HepG2 (cell line): ENCODE measurements at regions not wholly inside any gene's neighbourhood (a gene's known extent, or its start where the extent isn't known, plus 50 kb on each side); places are given as distances from the start of the nearest gene placed in this dataset.

Source experiments
- ATAC-seq: fragments of 200-7000 bp; cut with Tn5 transposase; 3 replicates; pipeline ENCODE4 v1.9.1; 2020; ENCODE audit warnings: mild to moderate bottlenecking, moderate library complexity
- BruUV-seq: library from RNA; stranded (reverse); fragments of 400-500 nt; replicated peaks from 2 replicates; lab custom pipeline; 2021; lab: Mats Ljungman, UMichigan
- CTCF ChIA-PET: fragments of 300-600 bp; formaldehyde crosslinking; extraction: SDS; loops from one replicate; lab custom pipeline; 2021; ENCODE audit warnings: low total read pairs, inconsistent platforms, low intra/inter-chr PET ratio; lab: Yijun Ruan, JAX
- POLR2A ChIA-PET: fragments of 350-600 bp; sonication (Branson Sonifier 250); formaldehyde crosslinking; loops from one replicate; lab custom pipeline; 2020; ENCODE audit warnings: antibody characterized with exemption, inconsistent platforms; lab: Yijun Ruan, JAX
- DNase-seq: peaks from one replicate; pipeline ENCODE4 v3.0.0-alpha.2; 2015; ENCODE audit warnings: low spot score
- FAIRE-seq: peaks from 3 replicates; lab custom pipeline; 2011; peaks lifted over from hg19 to GRCh38; lab: Jason Lieb, UNC
- H2AFZ ChIP-seq: one replicate; pipeline ENCODE4 v1.6.1; 2011; ENCODE audit warnings: low read length, inconsistent platforms
- H3K27ac ChIP-seq: fragments of 300-600 bp; 3 replicates; pipeline ENCODE4 v1.8.0; 2011; ENCODE audit warnings: mixed run types, mild to moderate bottlenecking, mixed read lengths, low read length, inconsistent platforms; ENCODE audit not compliant: insufficient read depth; ENCODE audit errors: extremely low read length
- H3K27me3 ChIP-seq, 2 experiments: fragments of 200-600 bp in 1 of 2; 2 replicates in 1 of 2; 3 replicates in 1 of 2; pipeline versions ENCODE4 v1.6.0 to v1.8.0; 2011; ENCODE audit warnings: low read length in 2 of 2, mild to moderate bottlenecking in 2 of 2, moderate library complexity in 2 of 2, inconsistent platforms in 1 of 2; ENCODE audit not compliant: insufficient read depth in 2 of 2, control insufficient read depth in 1 of 2
- H3K36me3 ChIP-seq, 2 experiments: fragments of 200-600 bp in 1 of 2; replicated peaks in 1 of 2; 2 replicates in 1 of 2; 3 replicates in 1 of 2; pipeline versions ENCODE4 v1.5.1 to v1.8.0; 2011; ENCODE audit warnings: low read length in 2 of 2, inconsistent platforms in 1 of 2; ENCODE audit not compliant: insufficient read depth in 2 of 2, control insufficient read depth in 1 of 2
- H3K4me1 ChIP-seq: 2 replicates; pipeline ENCODE4 v1.5.1; 2012; ENCODE audit warnings: low read length, inconsistent platforms; ENCODE audit not compliant: insufficient read depth
- H3K4me2 ChIP-seq: 2 replicates; pipeline ENCODE4 v1.6.0; 2011; ENCODE audit warnings: low read depth, low read length, inconsistent platforms
- H3K4me3 ChIP-seq, 3 experiments: fragments of 200-600 bp in 1 of 3; sonication (generic), shearing (Covaris generic) in 1 of 3; replicated peaks in 1 of 3; 2 replicates each; pipeline ENCODE4 v1.5.1; 2011 to 2016; ENCODE audit warnings: low read length in 3 of 3, inconsistent platforms in 2 of 3, low read depth in 2 of 3, mild to moderate bottlenecking in 2 of 3, control low read depth in 1 of 3, mixed read lengths in 1 of 3; ENCODE audit not compliant: insufficient read depth in 1 of 3
- H3K79me2 ChIP-seq: one replicate; pipeline ENCODE4 v1.6.1; 2011; ENCODE audit warnings: low read length, inconsistent platforms; ENCODE audit not compliant: insufficient read depth
- H3K9ac ChIP-seq: 2 replicates; pipeline ENCODE4 v1.6.0; 2011; ENCODE audit warnings: mild to moderate bottlenecking, low read depth, low read length, inconsistent platforms; ENCODE audit not compliant: insufficient read depth
- H3K9me3 ChIP-seq: 2 replicates; pipeline ENCODE4 v1.5.1; 2012; ENCODE audit warnings: mild to moderate bottlenecking, low read length
- H4K20me1 ChIP-seq: 2 replicates; pipeline ENCODE4 v1.6.0; 2011; ENCODE audit warnings: inconsistent platforms, mild to moderate bottlenecking, low read length, moderate library complexity; ENCODE audit not compliant: insufficient read depth
- CHD4 ChIP-seq: fragments of 200-600 bp; sonication (generic); IDR thresholded peaks from 2 replicates; pipeline ENCODE4 v1.7.0; 2017; ENCODE audit warnings: mild to moderate bottlenecking, low read length, borderline replicate concordance
- MAFK ChIP-seq, 2 experiments: IDR thresholded peaks in 1 of 2; conservative IDR thresholded peaks in 1 of 2; 2 replicates each; pipeline ENCODE4 v1.6.1; 2011; ENCODE audit warnings: improper control_type of control experiment in 2 of 2, low read length in 2 of 2
- RFX5 ChIP-seq: IDR thresholded peaks from 2 replicates; pipeline ENCODE4 v1.6.1; 2011; ENCODE audit warnings: low read depth, low read length, improper control_type of control experiment
- U2AF1 ChIP-seq: fragments of 200-400 bp; formaldehyde crosslinking; optimal IDR thresholded peaks from 2 replicates; pipeline ENCODE3; 2017; ENCODE audit warnings: mild to moderate bottlenecking, low read depth, low read length
- ZNF44 ChIP-seq: sonication (generic); formaldehyde crosslinking; IDR thresholded peaks from 2 replicates; pipeline ENCODE4 v1.5.1; 2020; ENCODE audit warnings: mild to moderate bottlenecking, missing genetic modification reagents
- WGBS: methylation state at CpG from one replicate; pipeline ENCODE4 v1.1.6; 2017; ENCODE audit warnings: low lambda C conversion rate; 5-methylcytosine and 5-hydroxymethylcytosine counted together
- in situ Hi-C: cut with HindIII; loops from 2 replicates; pipeline ENCODE4 v1.10.0; 2017; ENCODE audit warnings: low pct_unique_long_range_greater_than_20kb; ENCODE audit not compliant: extremely low pct_ligation_motif_present
- intact Hi-C: fragments of 100-400 bp; cut with micrococcal nuclease; formaldehyde crosslinking; loops from one replicate; pipeline ENCODE4 v1.10.0; 2022; ENCODE audit not compliant: unreplicated experiment

GRCh38 chr11:92128026-92128425 lies 96.6 kb upstream of the FAT3 start:
- Histone ChIP-seq H3K27me3 (no peaks in the 10 kb centered on the region), H3K9ac (no peak overlapping the region), H3K9me3 (no peaks in the 10 kb centered on the region), H3K4me2 (no peak overlapping the region), H3K4me1 (peaks cover 6% of the 10 kb centered on the region; the same call in 1 of the 2 replicates), H2AFZ (no peak overlapping the region), H3K36me3 (no peaks in the 10 kb centered on the region), H3K27ac (no peak overlapping the region), H3K4me3 (no peak overlapping the region), H3K79me2 (no peaks in the 10 kb centered on the region), H4K20me1 (no peaks in the 10 kb centered on the region)
- no TSS peak for BruUV-seq
- intact Hi-C loops, result no loop called here
- FAIRE-seq, result no peak
- TF ChIP-seq CHD4, result no peak
- no peak for TF ChIP-seq ZNF44 (CRISPR knock-in tag)
- ChIA-PET CTCF (no interaction called here), POLR2A (no interaction called here)
- in situ Hi-C loops, result no loop called here
- 2% methylated on average over 2 of the region's 2 CpGs for WGBS
- no peak for DNase-seq
- no peak for ATAC-seq

GRCh38 chr11:92125321-92125720 lies 99.3 kb upstream of the FAT3 start:
- in situ Hi-C loops, result no loop called here

More at GRCh38 chr11:92125321-92125720, 99.3 kb upstream of the FAT3 start:
- Histone ChIP-seq H4K20me1 (no peaks in the 10 kb centered on the region), H3K36me3 (no peaks in the 10 kb centered on the region), H3K9me3 (peaks cover 1% of the 10 kb centered on the region; the same call in 1 of the 2 replicates), H2AFZ (no peak overlapping the region), H3K27me3 (no peaks in the 10 kb centered on the region), H3K9ac (no peak overlapping the region), H3K4me3 (no peak overlapping the region), H3K79me2 (no peaks in the 10 kb centered on the region), H3K4me2 (no peak overlapping the region), H3K4me1 (peaks cover 6% of the 10 kb centered on the region; the same call in 1 of the 2 replicates), H3K27ac (no peak overlapping the region)
- no peak for ATAC-seq
- DNase-seq, result no peak
- no peak for FAIRE-seq
- TF ChIP-seq U2AF1, result no peak
- 0 out of 4 replicates have a peak, but pooled peaks of 1 of the 2 experiments have one; percentile 3 for TF ChIP-seq MAFK (conservative IDR thresholded peaks at IDR 0.05 in 1 of 2, IDR thresholded peaks at IDR 0.05 in 1 of 2; ENCODE audit: low read length in 2 of 2)
- TF ChIP-seq RFX5, result no peak
- intact Hi-C loops, result no loop called here
- CTCF ChIA-PET, result no interaction called here
- BruUV-seq, result no TSS peak
- POLR2A ChIA-PET, result no interaction called here
